Activated CD8-positive, alpha-beta T cell treated with anti-CD3 and anti-CD28 coated beads for 36 hours (primary cell): ENCODE measurements at regions not wholly inside any gene's neighbourhood (a gene's known extent, or its start where the extent isn't known, plus 50 kb on each side); places are given as distances from the start of the nearest gene placed in this dataset.

ENCODE experiments used
- ATAC-seq: fragments of 200-7000 bp; cut with Tn5 transposase; one replicate; pipeline ENCODE4 v1.10.0; 2021; ENCODE audit warnings: mild to moderate bottlenecking, moderate library complexity
- CTCF ChIA-PET: fragments of 350-600 bp; sonication (Branson Sonifier 250); formaldehyde crosslinking; loops from one replicate; lab custom pipeline; 2021; ENCODE audit warnings: antibody characterized with exemption; lab: Charles Lee
- POLR2A ChIA-PET: fragments of 350-600 bp; sonication (Branson Sonifier 250); formaldehyde crosslinking; loops from one replicate; lab custom pipeline; 2021; ENCODE audit warnings: antibody characterized with exemption; lab: Charles Lee
- DNase-seq: peaks from one replicate; pipeline ENCODE4 v3.0.0-alpha.2; 2020
- H3K27ac Mint-ChIP-seq: one replicate; pipeline ENCODE4 v1.8.0; 2021; ENCODE audit warnings: mild to moderate bottlenecking, mixed read lengths
- H3K27me3 Mint-ChIP-seq: one replicate; pipeline ENCODE4 v1.8.0; 2021; ENCODE audit warnings: mixed read lengths
- H3K36me3 Mint-ChIP-seq: one replicate; pipeline ENCODE4 v1.8.0; 2021; ENCODE audit warnings: low read depth, mixed read lengths
- H3K4me1 Mint-ChIP-seq: one replicate; pipeline ENCODE4 v1.8.0; 2021; ENCODE audit warnings: low read depth, mixed read lengths
- H3K4me3 Mint-ChIP-seq: one replicate; pipeline ENCODE4 v1.8.0; 2021; ENCODE audit warnings: mild to moderate bottlenecking, moderate library complexity, mixed read lengths
- H3K9me3 Mint-ChIP-seq: one replicate; pipeline ENCODE4 v1.8.0; 2021; ENCODE audit warnings: mixed read lengths
- CTCF ChIP-seq: fragments of 200-600 bp; IDR thresholded peaks from one replicate; pipeline ENCODE4 v1.8.0; 2022; ENCODE audit warnings: antibody characterized with exemption, mild to moderate bottlenecking
- intact Hi-C: fragments of 100-400 bp; cut with micrococcal nuclease; formaldehyde crosslinking; loops from one replicate; pipeline ENCODE4 v1.10.0; 2022

GRCh38 chr3:22916933-22917332, 286.2 kb upstream of the UBE2E2 start:
- H3K9me3 Mint-ChIP-seq: no peaks in the 10 kb centered on the region
- DNase-seq: no peak
- H3K36me3 Mint-ChIP-seq: no peaks in the 10 kb centered on the region
- no peaks in the 10 kb centered on the region for H3K4me1 Mint-ChIP-seq
- CTCF ChIA-PET: interaction anchor here (1.2 kb wide), 1 partner anchor 27 kb away, joined by 3 read pairs; no protein-coding TSS in a partner anchor
- TF ChIP-seq CTCF: no peak
- intact Hi-C loops: no loop called here
- H3K27ac Mint-ChIP-seq: no peak overlapping the region
- H3K27me3 Mint-ChIP-seq: peaks cover 4% of the 10 kb centered on the region
- no peak overlapping the region for H3K4me3 Mint-ChIP-seq
- no peak for ATAC-seq
- POLR2A ChIA-PET: no interaction called here

- DNase-seq: no peak
- intact Hi-C loops: no loop called here
- Mint-ChIP-seq H3K36me3 (no peaks in the 10 kb centered on the region), H3K27ac (no peak overlapping the region), H3K4me3 (no peak overlapping the region), H3K9me3 (no peaks in the 10 kb centered on the region), H3K4me1 (no peaks in the 10 kb centered on the region), H3K27me3 (peaks cover 4% of the 10 kb centered on the region)
- no peak for TF ChIP-seq CTCF
- ChIA-PET POLR2A (no interaction called here), CTCF (no interaction called here)
- ATAC-seq: no peak
Observed at GRCh38 chr3:22920006-22920405, 283.1 kb upstream of the UBE2E2 start.

- intact Hi-C loops: no loop called here
- POLR2A ChIA-PET: no interaction called here
- H3K27ac Mint-ChIP-seq: no peak overlapping the region
- CTCF ChIA-PET: no interaction called here
- ATAC-seq: no peak
- no peaks in the 10 kb centered on the region for H3K9me3 Mint-ChIP-seq
- no peak for DNase-seq
- no peaks in the 10 kb centered on the region for H3K4me1 Mint-ChIP-seq
- no peak for TF ChIP-seq CTCF
- no peaks in the 10 kb centered on the region for H3K27me3 Mint-ChIP-seq
- no peak overlapping the region for H3K4me3 Mint-ChIP-seq
- H3K36me3 Mint-ChIP-seq: no peaks in the 10 kb centered on the region
Observed at GRCh38 chr3:22922317-22922716, 280.8 kb upstream of the UBE2E2 start.

GRCh38 chr3:22923711-22924110, 279.4 kb upstream of the UBE2E2 start:
- Mint-ChIP-seq H3K36me3 (no peaks in the 10 kb centered on the region), H3K4me3 (no peak overlapping the region), H3K4me1 (no peaks in the 10 kb centered on the region), H3K9me3 (no peaks in the 10 kb centered on the region), H3K27me3 (no peaks in the 10 kb centered on the region), H3K27ac (no peak overlapping the region)
- intact Hi-C loops: no loop called here
- DNase-seq (no peak), ATAC-seq (no peak)
- no peak for TF ChIP-seq CTCF
- POLR2A ChIA-PET: no interaction called here
- CTCF ChIA-PET: interaction anchor here (0.7 kb wide), 1 partner anchor 941 kb away, joined by 3 read pairs; no protein-coding TSS in a partner anchor

- Mint-ChIP-seq H3K9me3 (peaks cover 2% of the 10 kb centered on the region), H3K36me3 (no peaks in the 10 kb centered on the region), H3K4me1 (no peaks in the 10 kb centered on the region), H3K27ac (no peak overlapping the region), H3K27me3 (no peaks in the 10 kb centered on the region), H3K4me3 (no peak overlapping the region)
- TF ChIP-seq CTCF: no peak
- ChIA-PET POLR2A (no interaction called here), CTCF (no interaction called here)
- no peak for ATAC-seq
- DNase-seq: no peak
- intact Hi-C loops: no loop called here
Observed at GRCh38 chr3:22928216-22929110, 274.7 kb upstream of the UBE2E2 start.
